ENCODE measurements at regions not wholly inside any gene's neighbourhood (a gene's known extent, or its start where the extent isn't known, plus 50 kb on each side); places are given as distances from the start of the nearest gene placed in this dataset.

GRCh38 chr6:113565306-113565705, 291.8 kb upstream of the MARCKS start:
- Mint-ChIP-seq H3K27ac (no peak overlapping the region), H3K4me1 (peaks cover 20% of the 10 kb centered on the region), H3K4me3 (peak overlapping the region; percentile 64), H3K36me3 (ENCODE audit: low read depth) (no peaks in the 10 kb centered on the region), H3K27me3 (no peaks in the 10 kb centered on the region), H3K9me3 (no peaks in the 10 kb centered on the region)
- TF ChIP-seq CTCF (IDR thresholded peaks at IDR 0.05) = no peak
- ChIA-PET POLR2A (interaction anchor here (0.6 to 1.0 kb wide), 2 partner anchors 32 to 66 kb away, joined by 3 read pairs; no protein-coding TSS in a partner anchor), CTCF (no interaction called here)
- ATAC-seq (ENCODE audit: low read depth) (no peak), DNase-seq (no peak)
- intact Hi-C loops (cut with micrococcal nuclease) = loop anchor here (2.0 kb wide), 2 partner anchors 15 to 65 kb away; no protein-coding TSS in a partner anchor

- no peak for TF ChIP-seq CTCF (IDR thresholded peaks at IDR 0.05)
These were observed 287.0 kb upstream of the MARCKS start for GRCh38 chr6:113570161-113570560.

GRCh38 chr6:113570641-113571040, 286.5 kb upstream of the MARCKS start:
- H3K4me3 Mint-ChIP-seq = no peak overlapping the region
- H3K9me3 Mint-ChIP-seq = no peaks in the 10 kb centered on the region
- peaks cover under 1% of the 10 kb centered on the region for H3K4me1 Mint-ChIP-seq
- intact Hi-C loops (cut with micrococcal nuclease) = no loop called here
- DNase-seq (no peak), ATAC-seq (ENCODE audit: low read depth) (no peak)
- POLR2A ChIA-PET = no interaction called here
- CTCF ChIA-PET = no interaction called here
- no peak overlapping the region for H3K27ac Mint-ChIP-seq
- TF ChIP-seq CTCF (IDR thresholded peaks at IDR 0.05) = no peak
- H3K27me3 Mint-ChIP-seq = no peaks in the 10 kb centered on the region
- no peaks in the 10 kb centered on the region for H3K36me3 Mint-ChIP-seq (ENCODE audit: low read depth)

More at GRCh38 chr6:113570161-113570560, 287.0 kb upstream of the MARCKS start:
- Mint-ChIP-seq H3K27me3 (no peaks in the 10 kb centered on the region), H3K4me3 (no peak overlapping the region), H3K4me1 (peaks cover 5% of the 10 kb centered on the region), H3K9me3 (no peaks in the 10 kb centered on the region), H3K36me3 (ENCODE audit: low read depth) (no peaks in the 10 kb centered on the region), H3K27ac (no peak overlapping the region)
- ChIA-PET CTCF (no interaction called here), POLR2A (no interaction called here)
- ATAC-seq (ENCODE audit: low read depth) (no peak), DNase-seq (no peak)
- intact Hi-C loops (cut with micrococcal nuclease) = no loop called here

- no peak for ATAC-seq (ENCODE audit: low read depth)
- ChIA-PET CTCF (no interaction called here), POLR2A (no interaction called here)
- Mint-ChIP-seq H3K4me1 (peaks cover 6% of the 10 kb centered on the region), H3K27ac (no peak overlapping the region), H3K9me3 (no peaks in the 10 kb centered on the region), H3K36me3 (ENCODE audit: low read depth) (no peaks in the 10 kb centered on the region), H3K4me3 (no peak overlapping the region), H3K27me3 (no peaks in the 10 kb centered on the region)
- no peak for DNase-seq
- intact Hi-C loops (cut with micrococcal nuclease) = no loop called here
- TF ChIP-seq CTCF (IDR thresholded peaks at IDR 0.05) = no peak
These were observed 283.0 kb upstream of the MARCKS start for GRCh38 chr6:113574147-113574546.

GRCh38 chr6:113576310-113576709, 280.8 kb upstream of the MARCKS start:
- no peak for TF ChIP-seq CTCF (IDR thresholded peaks at IDR 0.05)
- ChIA-PET POLR2A (no interaction called here), CTCF (no interaction called here)
- no peak for ATAC-seq (ENCODE audit: low read depth)
- Mint-ChIP-seq H3K27me3 (no peaks in the 10 kb centered on the region), H3K4me3 (no peak overlapping the region), H3K27ac (no peak overlapping the region), H3K36me3 (ENCODE audit: low read depth) (no peaks in the 10 kb centered on the region), H3K9me3 (no peaks in the 10 kb centered on the region), H3K4me1 (peaks cover 6% of the 10 kb centered on the region)
- DNase-seq = no peak
- intact Hi-C loops (cut with micrococcal nuclease) = no loop called here
